Neural progenitor cell (in vitro differentiated cells): ENCODE measurements at regions not wholly inside any gene's neighbourhood (a gene's known extent, or its start where the extent isn't known, plus 50 kb on each side); places are given as distances from the start of the nearest gene placed in this dataset.

Experiments used
- DNase-seq: peaks from one replicate; pipeline ENCODE4 v3.0.0-alpha.2; 2016; ENCODE audit warnings: low spot score
- H2AFZ ChIP-seq: fragments of 200-600 bp; sonication (generic); replicated peaks from 2 replicates; pipeline ENCODE4 v1.6.1; 2016; ENCODE audit warnings: antibody characterized with exemption
- H3F3A ChIP-seq: fragments of 200-600 bp; sonication (generic); 2 replicates; pipeline ENCODE4 v1.6.1; 2016; ENCODE audit warnings: antibody characterized with exemption, low read depth
- H3K27ac ChIP-seq: fragments of 200-600 bp; sonication (generic); 2 replicates; pipeline ENCODE4 v1.5.1; 2016; ENCODE audit warnings: mild to moderate bottlenecking
- H3K27me3 ChIP-seq: fragments of 200-600 bp; sonication (generic); 2 replicates; pipeline ENCODE4 v1.6.1; 2016; ENCODE audit warnings: mild to moderate bottlenecking, moderate library complexity
- H3K36me3 ChIP-seq: fragments of 200-600 bp; sonication (generic); 2 replicates; pipeline ENCODE4 v1.5.1; 2016
- H3K4me1 ChIP-seq: fragments of 200-600 bp; sonication (generic); 2 replicates; pipeline ENCODE4 v1.6.1; 2016; ENCODE audit warnings: mixed run types
- H3K4me2 ChIP-seq: fragments of 200-600 bp; sonication (generic); 2 replicates; pipeline ENCODE4 v1.6.1; 2016
- H3K4me3 ChIP-seq: fragments of 200-600 bp; sonication (generic); 2 replicates; pipeline ENCODE4 v1.5.1; 2016
- H3K79me2 ChIP-seq: fragments of 200-600 bp; sonication (generic); 2 replicates; pipeline ENCODE4 v1.6.1; 2016; ENCODE audit warnings: low read depth
- H3K9ac ChIP-seq: fragments of 200-600 bp; sonication (generic); 2 replicates; pipeline ENCODE4 v1.6.1; 2016
- H3K9me3 ChIP-seq: fragments of 200-600 bp; sonication (generic); 2 replicates; pipeline ENCODE4 v1.5.1; 2016; ENCODE audit warnings: low read depth
- H4K20me1 ChIP-seq: fragments of 200-600 bp; sonication (generic); 2 replicates; pipeline ENCODE4 v1.6.1; 2016; ENCODE audit warnings: low read depth
- H3K27ac Mint-ChIP-seq: 3 replicates; pipeline ENCODE4 v1.8.0; 2021; ENCODE audit warnings: mixed read lengths
- H3K27me3 Mint-ChIP-seq: 2 replicates; pipeline ENCODE4 v1.8.0; 2022; ENCODE audit warnings: low read depth, mild to moderate bottlenecking, inconsistent platforms, moderate library complexity, mixed read lengths; ENCODE audit not compliant: insufficient read depth
- H3K36me3 Mint-ChIP-seq: 3 replicates; pipeline ENCODE4 v1.8.0; 2021; ENCODE audit warnings: mixed read lengths
- H3K4me1 Mint-ChIP-seq: 3 replicates; pipeline ENCODE4 v1.8.0; 2021; ENCODE audit warnings: mixed read lengths
- H3K4me3 Mint-ChIP-seq: 3 replicates; pipeline ENCODE4 v1.8.0; 2021; ENCODE audit warnings: mild to moderate bottlenecking, moderate library complexity, mixed read lengths
- H3K9me3 Mint-ChIP-seq: 3 replicates; pipeline ENCODE4 v1.8.0; 2020; ENCODE audit warnings: mixed read lengths
- CTCF ChIP-seq: fragments of 200-600 bp; sonication (generic); IDR thresholded peaks from 2 replicates; pipeline ENCODE4 v1.5.1; 2017; ENCODE audit warnings: antibody characterized with exemption, mild to moderate bottlenecking
- EZH2 ChIP-seq: fragments of 200-600 bp; sonication (generic); IDR thresholded peaks from 2 replicates; pipeline ENCODE4 v1.6.1; 2017; ENCODE audit warnings: antibody characterized with exemption, mild to moderate bottlenecking, moderate library complexity
- EZH2phosphoT487 ChIP-seq: fragments of 200-600 bp; sonication (generic); IDR thresholded peaks from 2 replicates; pipeline ENCODE4 v1.6.1; 2017; ENCODE audit warnings: antibody characterized with exemption

DNA sequence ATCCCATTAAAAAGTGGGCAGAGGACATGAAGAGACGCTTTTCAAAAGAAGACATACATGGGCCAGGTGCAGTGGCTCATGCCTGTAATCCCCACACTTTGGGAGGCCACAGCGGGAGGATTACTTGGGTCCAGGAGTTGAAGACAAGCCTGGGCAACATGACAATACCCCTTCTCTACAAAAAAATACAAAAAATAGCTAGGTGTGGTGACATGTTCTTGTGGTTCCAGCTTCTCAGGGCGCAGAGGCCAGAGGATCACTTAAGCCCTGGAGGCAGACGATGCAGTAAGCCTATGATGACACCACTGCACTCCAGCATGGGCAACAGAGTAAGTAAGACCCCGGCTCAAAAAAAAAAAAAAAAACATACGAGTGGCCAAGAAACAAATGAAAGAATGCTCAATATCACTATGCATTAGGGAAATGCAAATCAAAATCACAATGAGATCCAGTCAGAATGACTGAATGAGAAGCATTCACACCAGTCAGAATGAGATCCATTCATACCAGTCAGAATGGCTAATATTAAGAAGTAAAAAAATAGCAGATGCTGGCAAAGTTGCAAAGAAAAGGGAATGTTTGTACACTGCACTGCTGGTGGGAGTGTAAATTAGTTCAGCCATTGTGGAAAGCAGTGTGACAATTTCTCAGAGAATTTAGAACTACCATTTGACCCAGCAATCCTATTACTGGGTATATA is 550.2 kb upstream of the SLC39A10 start:
- H3K9ac ChIP-seq, result no peak overlapping the region
- Mint-ChIP-seq H3K4me3 (no peak overlapping the region), H3K9me3 (peaks cover 4% of the 10 kb centered on the region), H3K27me3 (no peaks in the 10 kb centered on the region), H3K36me3 (no peaks in the 10 kb centered on the region), H3K4me1 (no peaks in the 10 kb centered on the region), H3K27ac (no peak overlapping the region)
- no peak overlapping the region for H3K4me3 ChIP-seq
- H3F3A ChIP-seq, result no peaks in the 10 kb centered on the region
- H3K4me1 ChIP-seq, result no peaks in the 10 kb centered on the region
- no peaks in the 10 kb centered on the region for H3K36me3 ChIP-seq
- H3K27ac ChIP-seq, result no peak overlapping the region
- H2AFZ ChIP-seq, result no peak overlapping the region
- TF ChIP-seq EZH2phosphoT487, result no peak
- no peak for TF ChIP-seq CTCF
- no peak for TF ChIP-seq EZH2
- H4K20me1 ChIP-seq, result no peaks in the 10 kb centered on the region
- no peak for DNase-seq
- H3K4me2 ChIP-seq, result no peak overlapping the region
- no peaks in the 10 kb centered on the region for H3K27me3 ChIP-seq
- H3K9me3 ChIP-seq, result no peaks in the 10 kb centered on the region
- H3K79me2 ChIP-seq, result no peaks in the 10 kb centered on the region

GRCh38 chr2:195105581-195105980 is 551.4 kb upstream of the SLC39A10 start:
- Histone ChIP-seq H3K9me3 (no peaks in the 10 kb centered on the region), H3F3A (no peaks in the 10 kb centered on the region), H3K4me3 (no peak overlapping the region), H3K36me3 (no peaks in the 10 kb centered on the region), H3K27me3 (no peaks in the 10 kb centered on the region), H3K27ac (no peak overlapping the region), H3K9ac (no peak overlapping the region), H3K4me2 (no peak overlapping the region), H3K4me1 (no peaks in the 10 kb centered on the region), H3K79me2 (no peaks in the 10 kb centered on the region), H4K20me1 (no peaks in the 10 kb centered on the region), H2AFZ (no peak overlapping the region)
- H3K27me3 Mint-ChIP-seq, result no peaks in the 10 kb centered on the region
- H3K36me3 Mint-ChIP-seq, result no peaks in the 10 kb centered on the region
- H3K9me3 Mint-ChIP-seq, result no peaks in the 10 kb centered on the region
- TF ChIP-seq EZH2, result no peak
- TF ChIP-seq EZH2phosphoT487, result no peak
- TF ChIP-seq CTCF, result no peak
- DNase-seq, result no peak
- no peak overlapping the region for H3K4me3 Mint-ChIP-seq
- H3K27ac Mint-ChIP-seq, result no peak overlapping the region
- no peaks in the 10 kb centered on the region for H3K4me1 Mint-ChIP-seq

GRCh38 chr2:195094330-195094729 is 562.7 kb upstream of the SLC39A10 start:
- TF ChIP-seq EZH2phosphoT487 (no peak), EZH2 (no peak), CTCF (no peak)
- Histone ChIP-seq H2AFZ (no peak overlapping the region), H3F3A (no peaks in the 10 kb centered on the region), H3K79me2 (no peaks in the 10 kb centered on the region), H3K9ac (no peak overlapping the region), H4K20me1 (no peaks in the 10 kb centered on the region), H3K27ac (no peak overlapping the region), H3K36me3 (no peaks in the 10 kb centered on the region), H3K4me3 (no peak overlapping the region), H3K4me1 (peaks cover 14% of the 10 kb centered on the region), H3K4me2 (no peak overlapping the region), H3K27me3 (no peaks in the 10 kb centered on the region), H3K9me3 (no peaks in the 10 kb centered on the region)
- Mint-ChIP-seq H3K27ac (no peak overlapping the region), H3K4me3 (no peak overlapping the region), H3K27me3 (peaks cover 2% of the 10 kb centered on the region), H3K9me3 (no peaks in the 10 kb centered on the region), H3K36me3 (no peaks in the 10 kb centered on the region), H3K4me1 (peaks cover 5% of the 10 kb centered on the region)
- DNase-seq, result no peak
